DLD1 (cell line): ENCODE measurements at regions not wholly inside any gene's neighbourhood (a gene's known extent, or its start where the extent isn't known, plus 50 kb on each side); places are given as distances from the start of the nearest gene placed in this dataset.

Experiments used
- in situ Hi-C: cut with HindIII; loops from 2 replicates; pipeline ENCODE4 v1.10.0; 2017; ENCODE audit warnings: low sequenced_read_pairs

- in situ Hi-C loops: no loop called here
Observed at GRCh38 chr18:57202881-57203280, 56.0 kb downstream of the BOD1L2 start.

- in situ Hi-C loops: no loop called here
Observed at GRCh38 chr18:57205641-57206040, 58.8 kb downstream of the BOD1L2 start.

- in situ Hi-C loops: no loop called here
Observed at GRCh38 chr18:57207124-57207916, 60.4 kb downstream of the BOD1L2 start.

- in situ Hi-C loops: no loop called here
Observed at GRCh38 chr18:57208047-57208446, 61.2 kb downstream of the BOD1L2 start.

GRCh38 chr18:57209713-57210106 is 62.8 kb downstream of the BOD1L2 start:
- in situ Hi-C loops: no loop called here

- in situ Hi-C loops: no loop called here
Observed at GRCh38 chr18:57210107-57210715, 63.3 kb downstream of the BOD1L2 start.

- in situ Hi-C loops: no loop called here
Observed at GRCh38 chr18:57210716-57211411, 64.0 kb downstream of the BOD1L2 start.

- in situ Hi-C loops: no loop called here
Observed at GRCh38 chr18:57211412-57211750, 64.5 kb downstream of the BOD1L2 start.

GRCh38 chr18:57211776-57212175 is 64.9 kb downstream of the BOD1L2 start:
- in situ Hi-C loops: no loop called here

- in situ Hi-C loops: no loop called here
Observed at GRCh38 chr18:57212678-57213077, 65.8 kb downstream of the BOD1L2 start.

- in situ Hi-C loops: no loop called here
Observed at GRCh38 chr18:57214976-57215375, 68.1 kb downstream of the BOD1L2 start.

GRCh38 chr18:57218281-57218680 is 71.4 kb downstream of the BOD1L2 start:
- in situ Hi-C loops: no loop called here

GRCh38 chr18:57219964-57220363 is 73.1 kb downstream of the BOD1L2 start:
- in situ Hi-C loops: no loop called here

GRCh38 chr18:57220480-57220879 is 73.6 kb downstream of the BOD1L2 start:
- in situ Hi-C loops: no loop called here

GRCh38 chr18:57220930-57221483 is 74.1 kb downstream of the BOD1L2 start:
- in situ Hi-C loops: no loop called here

GRCh38 chr18:57223144-57223870 is 76.4 kb downstream of the BOD1L2 start:
- in situ Hi-C loops: no loop called here

- in situ Hi-C loops: loop anchor here (10.0 kb wide), 1 partner anchor 64 kb away; no protein-coding TSS in a partner anchor
Observed at GRCh38 chr18:57230861-57231585, 84.1 kb downstream of the BOD1L2 start.

- in situ Hi-C loops: loop anchor here (10.0 kb wide), 1 partner anchor 63 kb away; no protein-coding TSS in a partner anchor
Observed at GRCh38 chr18:57231864-57232263, 85.0 kb downstream of the BOD1L2 start.

GRCh38 chr18:57234346-57234745 is 87.5 kb downstream of the BOD1L2 start:
- in situ Hi-C loops: loop anchor here (10.0 kb wide), 1 partner anchor 60 kb away; no protein-coding TSS in a partner anchor

- in situ Hi-C loops: no loop called here
Observed at GRCh38 chr18:57241869-57242268, 95.0 kb downstream of the BOD1L2 start.
